Keratinocyte (primary cell): ENCODE measurements at regions not wholly inside any gene's neighbourhood (a gene's known extent, or its start where the extent isn't known, plus 50 kb on each side); places are given as distances from the start of the nearest gene placed in this dataset.

Experiments
- DNase-seq: peaks from one replicate; pipeline ENCODE4 v3.0.0-alpha.2; 2011; ENCODE audit warnings: low read depth, missing footprints, low spot score
- FAIRE-seq: peaks from 2 replicates; lab custom pipeline; 2011; peaks lifted over from hg19 to GRCh38; lab: Jason Lieb, UNC
- H2AFZ ChIP-seq: 2 replicates; pipeline ENCODE4 v1.6.0; 2012; ENCODE audit warnings: low read length, control low read depth, inconsistent platforms; ENCODE audit not compliant: control insufficient read depth
- H3K27ac ChIP-seq: 2 replicates; pipeline ENCODE4 v1.5.1; 2011; ENCODE audit warnings: low read length; ENCODE audit not compliant: control insufficient read depth, insufficient read depth
- H3K27me3 ChIP-seq: 3 replicates; pipeline ENCODE4 v1.6.0; 2011; ENCODE audit warnings: low read length; ENCODE audit not compliant: control insufficient read depth, insufficient read depth; ENCODE audit errors: extremely low read depth
- H3K36me3 ChIP-seq, 2 experiments: 2 replicates in 1 of 2; 3 replicates in 1 of 2; pipeline ENCODE4 v1.5.1; 2011; ENCODE audit warnings: low read length in 2 of 2, mild to moderate bottlenecking in 1 of 2; ENCODE audit not compliant: control insufficient read depth in 2 of 2, insufficient read depth in 2 of 2; ENCODE audit errors: extremely low read depth in 1 of 2
- H3K4me1 ChIP-seq: 3 replicates; pipeline ENCODE4 v1.5.1; 2011; ENCODE audit warnings: low read length; ENCODE audit not compliant: control insufficient read depth, insufficient read depth; ENCODE audit errors: extremely low read depth
- H3K4me2 ChIP-seq: 3 replicates; pipeline ENCODE4 v1.6.0; 2011; ENCODE audit warnings: low read depth, low read length; ENCODE audit not compliant: control insufficient read depth, insufficient read depth; ENCODE audit errors: extremely low read depth
- H3K4me3 ChIP-seq, 3 experiments: fragments of 200-600 bp in 1 of 3; sonication (generic) in 1 of 3; 2 replicates in 2 of 3; 3 replicates in 1 of 3; pipeline ENCODE4 v1.5.1; 2011 to 2016; ENCODE audit warnings: low read length in 3 of 3, mild to moderate bottlenecking in 3 of 3, control low read depth in 2 of 3, inconsistent platforms in 1 of 3, low read depth in 1 of 3, mixed read lengths in 1 of 3, mixed run types in 1 of 3, moderate library complexity in 1 of 3; ENCODE audit not compliant: control insufficient read depth in 2 of 3, insufficient read depth in 2 of 3; ENCODE audit errors: extremely low read depth in 1 of 3
- H3K79me2 ChIP-seq: 2 replicates; pipeline ENCODE4 v1.6.0; 2012; ENCODE audit warnings: low read length; ENCODE audit not compliant: control insufficient read depth, insufficient read depth
- H3K9ac ChIP-seq: 3 replicates; pipeline ENCODE4 v1.6.0; 2011; ENCODE audit warnings: low read length; ENCODE audit not compliant: control insufficient read depth, insufficient read depth; ENCODE audit errors: extremely low read depth
- H3K9me1 ChIP-seq: 3 replicates; pipeline ENCODE4 v1.6.0; 2011; ENCODE audit warnings: low read length; ENCODE audit not compliant: control insufficient read depth, insufficient read depth; ENCODE audit errors: extremely low read depth
- H3K9me3 ChIP-seq: 2 replicates; pipeline ENCODE4 v1.5.1; 2012; ENCODE audit warnings: low read depth, low read length; ENCODE audit not compliant: control insufficient read depth
- H4K20me1 ChIP-seq: 3 replicates; pipeline ENCODE4 v1.6.0; 2011; ENCODE audit warnings: low read length; ENCODE audit not compliant: control insufficient read depth, insufficient read depth; ENCODE audit errors: extremely low read depth
- EZH2 ChIP-seq: IDR thresholded peaks from one replicate; pipeline ENCODE4 v1.6.1; 2012; ENCODE audit warnings: inconsistent platforms, mild to moderate bottlenecking, low read length, moderate library complexity
- dilution Hi-C: fragments of 300-500 bp; cut with MboI; formaldehyde crosslinking; loops from one replicate; pipeline ENCODE4 v1.7.0; 2020; ENCODE audit warnings: low sequenced_read_pairs; ENCODE audit not compliant: extremely low pct_ligation_motif_present
- TF ChIP-seq, protein P1 (sequence below), 3 experiments: IDR thresholded peaks in 1 of 3; conservative IDR thresholded peaks in 1 of 3; optimal IDR thresholded peaks in 1 of 3; 2 replicates in 2 of 3; 3 replicates in 1 of 3; pipeline versions ENCODE3 to v1.5.1; 2011; ENCODE audit warnings: low read length in 3 of 3, mild to moderate bottlenecking in 3 of 3, moderate library complexity in 2 of 3, control low read depth in 1 of 3, inconsistent platforms in 1 of 3; ENCODE audit not compliant: insufficient read depth in 2 of 3; ENCODE audit errors: extremely low read depth in 1 of 3

DNA sequence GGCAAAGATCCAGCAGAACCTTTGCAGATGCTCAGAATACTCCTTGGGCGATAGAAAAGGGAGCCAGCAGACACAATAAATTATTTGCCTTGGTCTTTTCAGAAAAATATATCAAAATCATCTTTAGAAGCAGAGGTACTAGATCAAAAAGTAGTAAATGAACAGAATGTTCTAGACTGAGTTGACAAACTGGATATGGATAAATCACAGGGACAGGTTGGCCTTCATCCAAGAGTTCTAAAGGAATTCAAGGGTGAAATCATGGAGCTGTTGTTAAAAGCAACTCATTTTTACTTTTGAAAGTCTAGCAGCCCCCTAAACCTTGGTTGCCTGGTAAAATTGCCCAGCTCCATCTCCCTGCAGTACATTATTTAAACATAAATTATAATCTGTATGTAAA, 99.1 kb downstream of the PLCE1 start:
- H3K4me1 ChIP-seq: no peaks in the 10 kb centered on the region
- H3K9me1 ChIP-seq: no peaks in the 10 kb centered on the region
- H3K27me3 ChIP-seq: no peaks in the 10 kb centered on the region
- H3K36me3 ChIP-seq: no peaks in the 10 kb centered on the region
- no peak overlapping the region for H3K4me3 ChIP-seq
- dilution Hi-C loops: no loop called here
- H3K9me3 ChIP-seq: no peaks in the 10 kb centered on the region
- TF ChIP-seq, protein P1, sequence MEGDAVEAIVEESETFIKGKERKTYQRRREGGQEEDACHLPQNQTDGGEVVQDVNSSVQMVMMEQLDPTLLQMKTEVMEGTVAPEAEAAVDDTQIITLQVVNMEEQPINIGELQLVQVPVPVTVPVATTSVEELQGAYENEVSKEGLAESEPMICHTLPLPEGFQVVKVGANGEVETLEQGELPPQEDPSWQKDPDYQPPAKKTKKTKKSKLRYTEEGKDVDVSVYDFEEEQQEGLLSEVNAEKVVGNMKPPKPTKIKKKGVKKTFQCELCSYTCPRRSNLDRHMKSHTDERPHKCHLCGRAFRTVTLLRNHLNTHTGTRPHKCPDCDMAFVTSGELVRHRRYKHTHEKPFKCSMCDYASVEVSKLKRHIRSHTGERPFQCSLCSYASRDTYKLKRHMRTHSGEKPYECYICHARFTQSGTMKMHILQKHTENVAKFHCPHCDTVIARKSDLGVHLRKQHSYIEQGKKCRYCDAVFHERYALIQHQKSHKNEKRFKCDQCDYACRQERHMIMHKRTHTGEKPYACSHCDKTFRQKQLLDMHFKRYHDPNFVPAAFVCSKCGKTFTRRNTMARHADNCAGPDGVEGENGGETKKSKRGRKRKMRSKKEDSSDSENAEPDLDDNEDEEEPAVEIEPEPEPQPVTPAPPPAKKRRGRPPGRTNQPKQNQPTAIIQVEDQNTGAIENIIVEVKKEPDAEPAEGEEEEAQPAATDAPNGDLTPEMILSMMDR (optimal IDR thresholded peaks at IDR 0.05 in 1 of 3, IDR thresholded peaks at IDR 0.05 in 1 of 3, conservative IDR thresholded peaks at IDR 0.05 in 1 of 3; ENCODE audit: extremely low read depth in 1 of 3, insufficient read depth in 2 of 3, low read length in 3 of 3): no peak
- H3K4me2 ChIP-seq: no peak overlapping the region
- no peak overlapping the region for H3K9ac ChIP-seq
- no peak for DNase-seq
- H4K20me1 ChIP-seq: no peaks in the 10 kb centered on the region
- H2AFZ ChIP-seq: no peak overlapping the region
- H3K79me2 ChIP-seq: no peaks in the 10 kb centered on the region
- no peak for FAIRE-seq
- H3K27ac ChIP-seq: no peak overlapping the region

DNA sequence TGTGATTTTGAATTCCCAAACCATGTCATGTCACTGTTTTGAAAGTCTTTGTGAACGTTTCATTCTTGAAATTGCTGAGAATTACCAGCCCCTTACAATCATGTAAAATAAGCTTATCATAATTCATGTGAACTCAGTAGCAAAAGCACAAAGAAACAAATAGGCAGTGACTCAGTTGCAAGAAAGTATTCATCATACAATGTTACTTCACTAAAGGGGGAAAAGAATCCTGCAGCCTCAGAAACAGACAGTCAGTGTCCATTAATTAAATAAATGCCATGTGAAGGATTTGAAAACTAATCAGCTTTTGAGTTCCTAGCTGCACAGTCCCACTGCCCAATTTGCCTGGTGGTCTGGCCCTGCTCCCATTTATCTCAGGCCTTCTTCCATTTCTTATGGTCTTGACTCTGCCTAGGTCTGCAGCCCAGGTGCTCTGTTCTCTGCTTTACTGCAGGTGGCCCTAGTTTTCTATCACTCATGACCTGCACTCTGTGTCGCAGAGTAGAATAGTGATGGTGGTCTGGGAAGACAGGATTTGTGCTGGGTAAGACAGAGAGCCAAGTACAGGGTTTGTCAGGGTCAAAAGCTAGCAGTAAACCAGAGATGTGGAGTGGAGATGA, 99.7 kb downstream of the PLCE1 start:
- Histone ChIP-seq H3K36me3 (no peaks in the 10 kb centered on the region), H3K4me2 (no peak overlapping the region), H4K20me1 (no peaks in the 10 kb centered on the region), H3K9me3 (no peaks in the 10 kb centered on the region), H3K9me1 (no peaks in the 10 kb centered on the region), H3K4me3 (no peak overlapping the region), H3K9ac (no peak overlapping the region), H3K27me3 (no peaks in the 10 kb centered on the region), H3K4me1 (no peaks in the 10 kb centered on the region), H3K27ac (no peak overlapping the region), H2AFZ (no peak overlapping the region), H3K79me2 (no peaks in the 10 kb centered on the region)
- TF ChIP-seq, protein P1 (optimal IDR thresholded peaks at IDR 0.05 in 1 of 3, IDR thresholded peaks at IDR 0.05 in 1 of 3, conservative IDR thresholded peaks at IDR 0.05 in 1 of 3; ENCODE audit: extremely low read depth in 1 of 3, insufficient read depth in 2 of 3, low read length in 3 of 3): no peak
- TF ChIP-seq EZH2: no peak
- DNase-seq (no peak), FAIRE-seq (no peak)
- dilution Hi-C loops: no loop called here
